Upper lobe of left lung (tissue), 6 donors: ENCODE measurements at regions not wholly inside any gene's neighbourhood (a gene's known extent, or its start where the extent isn't known, plus 50 kb on each side); places are given as distances from the start of the nearest gene placed in this dataset.

Experiments
- ATAC-seq, 2 donors: fragments of 200-7000 bp; cut with Tn5 transposase; one replicate each; pipeline ENCODE4 v1.9.1; 2022; ENCODE audit warnings: mild to moderate bottlenecking in 2 of 2, moderate library complexity in 2 of 2; ENCODE audit not compliant: low FRiP score in 2 of 2
- DNase-seq, 2 donors: peaks; one replicate each; pipeline ENCODE4 v3.0.0-alpha.2; 2019 to 2020
- H3K27ac ChIP-seq, 4 donors: fragments of 200-600 bp; sonication (generic); one replicate each; pipeline ENCODE4 v1.5.1; 2016 to 2019
- H3K27me3 ChIP-seq, 4 donors: fragments of 200-600 bp; sonication (generic); one replicate each; pipeline ENCODE4 v1.5.1; 2017 to 2019
- H3K36me3 ChIP-seq, 4 donors: fragments of 200-600 bp; sonication (generic); one replicate each; pipeline ENCODE4 v1.5.1; 2016 to 2019
- H3K4me1 ChIP-seq, 4 donors: fragments of 200-600 bp; sonication (generic); one replicate each; pipeline ENCODE4 v1.5.1; 2018 to 2019
- H3K4me3 ChIP-seq, 4 donors: fragments of 200-600 bp; sonication (generic); one replicate each; pipeline ENCODE4 v1.5.1; 2017 to 2019; ENCODE audit warnings: mild to moderate bottlenecking in 2 of 4, moderate library complexity in 1 of 4
- H3K9me3 ChIP-seq, 4 donors: fragments of 200-600 bp; sonication (generic); one replicate each; pipeline ENCODE4 v1.5.1; 2018 to 2019
- CTCF ChIP-seq, 6 experiments: fragments of 450-650 bp in 4 of 6; fragments of 200-600 bp in 2 of 6; sonication (generic) in 2 of 6; IDR thresholded peaks; one replicate each; pipeline ENCODE4 v1.5.1; 2016 to 2019; ENCODE audit warnings: antibody characterized with exemption in 6 of 6
- EP300 ChIP-seq, 4 donors: sonication (generic); formaldehyde crosslinking; IDR thresholded peaks; one replicate each; pipeline ENCODE4 v1.5.1; 2017; ENCODE audit warnings: antibody characterized with exemption in 4 of 4, control low read depth in 2 of 4
- POLR2A ChIP-seq, 4 donors: fragments of 450-650 bp; IDR thresholded peaks; one replicate each; pipeline ENCODE4 v1.5.1; 2016 to 2017; ENCODE audit warnings: antibody characterized with exemption in 4 of 4, mild to moderate bottlenecking in 2 of 4
- POLR2AphosphoS5 ChIP-seq, 2 donors: sonication (generic); formaldehyde crosslinking; IDR thresholded peaks; one replicate each; pipeline ENCODE4 v1.5.1; 2017; ENCODE audit warnings: antibody characterized with exemption in 2 of 2
- WGBS, 2 donors: methylation state at CpG; one replicate each; pipeline ENCODE4 v1.1.5; 2017 to 2018; 5-methylcytosine and 5-hydroxymethylcytosine counted together
- donor health status: DM: no; HTN: no; CAD: no; lungs with moderate emphysema.
- donor health status: DM: no; HTN: yes; CAD: no; lungs with severe emphysema.

- Histone ChIP-seq H3K4me1 (peaks cover 0 to 6% (median 0%) of the 10 kb centered on the region in 4 donors), H3K9me3 (no peaks in the 10 kb centered on the region), H3K4me3 (no peak overlapping the region), H3K27ac (no peak overlapping the region), H3K36me3 (no peaks in the 10 kb centered on the region), H3K27me3 (no peaks in the 10 kb centered on the region)
- no peak for TF ChIP-seq EP300 (IDR thresholded peaks at IDR 0.05)
- TF ChIP-seq CTCF (IDR thresholded peaks at IDR 0.05), result no peak
- TF ChIP-seq POLR2AphosphoS5 (IDR thresholded peaks at IDR 0.05), result no peak
- TF ChIP-seq POLR2A (IDR thresholded peaks at IDR 0.05), result no peak
- WGBS, 2 donors, result 71 to 77% methylated on average over 2 of the region's 2 CpGs
- DNase-seq, result no peak
- ATAC-seq, result no peak
These were observed 189.2 kb upstream of the PHACTR1 start for GRCh38 chr6:12527339-12527738.

- Histone ChIP-seq H3K36me3 (no peaks in the 10 kb centered on the region), H3K27ac (peak overlapping the region in 2 of 4 donors; percentile 24 to 46), H3K4me1 (peaks cover 0 to 6% (median 0%) of the 10 kb centered on the region in 4 donors), H3K4me3 (no peak overlapping the region), H3K9me3 (no peaks in the 10 kb centered on the region), H3K27me3 (no peaks in the 10 kb centered on the region)
- no peak for DNase-seq
- no peak for TF ChIP-seq POLR2A (IDR thresholded peaks at IDR 0.05)
- TF ChIP-seq EP300 (IDR thresholded peaks at IDR 0.05), result no peak
- no peak for TF ChIP-seq CTCF (IDR thresholded peaks at IDR 0.05)
- no peak for TF ChIP-seq POLR2AphosphoS5 (IDR thresholded peaks at IDR 0.05)
- 35 to 40% methylated on average over 5 of the region's 5 CpGs for WGBS, 2 donors
- no peak for ATAC-seq
These were observed 188.4 kb upstream of the PHACTR1 start for GRCh38 chr6:12528136-12528535.

- no peak overlapping the region for H3K4me3 ChIP-seq
- H3K4me1 ChIP-seq, result peaks cover 0 to 6% (median 0%) of the 10 kb centered on the region in 4 donors
- ATAC-seq (no peak), DNase-seq (no peak)
- 45 to 49% methylated on average over 8 of the region's 8 CpGs for WGBS, 2 donors
- no peaks in the 10 kb centered on the region for H3K9me3 ChIP-seq
- H3K27ac ChIP-seq, result peak overlapping the region in 2 of 4 donors; percentile 24 to 46
- TF ChIP-seq POLR2A (IDR thresholded peaks at IDR 0.05) (no peak), CTCF (IDR thresholded peaks at IDR 0.05) (no peak), POLR2AphosphoS5 (IDR thresholded peaks at IDR 0.05) (no peak)
- no peaks in the 10 kb centered on the region for H3K36me3 ChIP-seq
- H3K27me3 ChIP-seq, result no peaks in the 10 kb centered on the region
These were observed 187.8 kb upstream of the PHACTR1 start for GRCh38 chr6:12528581-12529363.

- no peaks in the 10 kb centered on the region for H3K9me3 ChIP-seq
- DNase-seq (peak in 1 of 2 donors; percentile 19), ATAC-seq (no peak)
- TF ChIP-seq POLR2A (IDR thresholded peaks at IDR 0.05) (no peak), POLR2AphosphoS5 (IDR thresholded peaks at IDR 0.05) (no peak), EP300 (IDR thresholded peaks at IDR 0.05) (no peak)
- no peak overlapping the region for H3K27ac ChIP-seq
- WGBS, 2 donors, result 75 to 82% methylated on average over 9 of the region's 9 CpGs
- no peaks in the 10 kb centered on the region for H3K27me3 ChIP-seq
- H3K36me3 ChIP-seq, result no peaks in the 10 kb centered on the region
- H3K4me3 ChIP-seq, result no peak overlapping the region
- peaks cover 0 to 6% (median 0%) of the 10 kb centered on the region in 4 donors for H3K4me1 ChIP-seq
These were observed 187.1 kb upstream of the PHACTR1 start for GRCh38 chr6:12529364-12530019.

GRCh38 chr6:12530345-12530744 lies 186.2 kb upstream of the PHACTR1 start:
- 57 to 76% methylated on average over 2 of the region's 2 CpGs for WGBS, 2 donors
- DNase-seq (no peak), ATAC-seq (no peak)
- Histone ChIP-seq H3K27me3 (no peaks in the 10 kb centered on the region), H3K4me1 (peaks cover 0 to 6% (median 0%) of the 10 kb centered on the region in 4 donors), H3K9me3 (no peaks in the 10 kb centered on the region), H3K4me3 (no peak overlapping the region), H3K36me3 (no peaks in the 10 kb centered on the region), H3K27ac (no peak overlapping the region)
- no peak for TF ChIP-seq POLR2A (IDR thresholded peaks at IDR 0.05)
- TF ChIP-seq EP300 (IDR thresholded peaks at IDR 0.05), result no peak
- no peak for TF ChIP-seq POLR2AphosphoS5 (IDR thresholded peaks at IDR 0.05)
- no peak for TF ChIP-seq CTCF (IDR thresholded peaks at IDR 0.05)
